ENCODE measurements at regions not wholly inside any gene's neighbourhood (a gene's known extent, or its start where the extent isn't known, plus 50 kb on each side); places are given as distances from the start of the nearest gene placed in this dataset.

DNA sequence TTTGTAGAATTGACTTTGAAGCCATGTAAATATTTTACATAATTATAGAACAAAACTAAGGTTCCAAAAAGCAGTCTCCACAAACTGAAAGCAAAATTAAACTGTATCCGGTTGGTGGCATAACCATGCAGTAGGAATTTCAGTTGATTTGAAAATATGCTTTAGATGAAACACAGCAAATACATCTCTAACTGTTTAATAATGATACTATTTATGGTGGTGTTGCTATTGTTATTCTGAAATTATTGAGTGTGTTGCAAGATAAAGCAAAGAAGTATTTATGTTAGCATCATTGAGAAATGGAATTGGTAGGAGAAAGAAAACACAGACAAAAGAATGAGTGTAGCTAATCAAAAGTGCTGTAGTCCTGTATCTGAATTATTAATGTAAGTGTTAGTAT is 73.8 kb upstream of the MTHFD1L start:
- no peaks in the 10 kb centered on the region for H4K20me1 ChIP-seq (ENCODE audit: insufficient read depth, low read length, poor library complexity, severe bottlenecking)
- no peaks in the 10 kb centered on the region for H3K9me2 ChIP-seq (replicated peaks; ENCODE audit: low read depth, low read length)
- no peak overlapping the region for H3K4me2 ChIP-seq (ENCODE audit: low read depth, low read length, poor library complexity, severe bottlenecking)
- H3K36me3 ChIP-seq (ENCODE audit: insufficient read depth, low read length): peaks cover 57% of the 10 kb centered on the region; the same call in 1 of the 2 replicates
- no peak for TF ChIP-seq EZH2phosphoT487 (IDR thresholded peaks at IDR 0.05; ENCODE audit: borderline replicate concordance)
- TF ChIP-seq, protein P1, sequence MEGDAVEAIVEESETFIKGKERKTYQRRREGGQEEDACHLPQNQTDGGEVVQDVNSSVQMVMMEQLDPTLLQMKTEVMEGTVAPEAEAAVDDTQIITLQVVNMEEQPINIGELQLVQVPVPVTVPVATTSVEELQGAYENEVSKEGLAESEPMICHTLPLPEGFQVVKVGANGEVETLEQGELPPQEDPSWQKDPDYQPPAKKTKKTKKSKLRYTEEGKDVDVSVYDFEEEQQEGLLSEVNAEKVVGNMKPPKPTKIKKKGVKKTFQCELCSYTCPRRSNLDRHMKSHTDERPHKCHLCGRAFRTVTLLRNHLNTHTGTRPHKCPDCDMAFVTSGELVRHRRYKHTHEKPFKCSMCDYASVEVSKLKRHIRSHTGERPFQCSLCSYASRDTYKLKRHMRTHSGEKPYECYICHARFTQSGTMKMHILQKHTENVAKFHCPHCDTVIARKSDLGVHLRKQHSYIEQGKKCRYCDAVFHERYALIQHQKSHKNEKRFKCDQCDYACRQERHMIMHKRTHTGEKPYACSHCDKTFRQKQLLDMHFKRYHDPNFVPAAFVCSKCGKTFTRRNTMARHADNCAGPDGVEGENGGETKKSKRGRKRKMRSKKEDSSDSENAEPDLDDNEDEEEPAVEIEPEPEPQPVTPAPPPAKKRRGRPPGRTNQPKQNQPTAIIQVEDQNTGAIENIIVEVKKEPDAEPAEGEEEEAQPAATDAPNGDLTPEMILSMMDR (conservative IDR thresholded peaks at IDR 0.05; ENCODE audit: low read length): no peak
- H3K27me3 ChIP-seq (ENCODE audit: insufficient read depth, low read length, poor library complexity, severe bottlenecking): no peaks in the 10 kb centered on the region
- H3K4me1 ChIP-seq (ENCODE audit: insufficient read depth, low read length, poor library complexity, severe bottlenecking): no peaks in the 10 kb centered on the region
- H2AFZ ChIP-seq (ENCODE audit: low read length): no peak overlapping the region
- no peaks in the 10 kb centered on the region for H3K9me3 ChIP-seq (ENCODE audit: insufficient read depth, low read depth, low read length)
- H3F3A ChIP-seq (ENCODE audit: low read depth): no peaks in the 10 kb centered on the region
- H3K79me2 ChIP-seq (ENCODE audit: insufficient read depth, low read length): no peaks in the 10 kb centered on the region
- H3K4me3 ChIP-seq (ENCODE audit: low read length, poor library complexity, severe bottlenecking): no peak overlapping the region
- no peak overlapping the region for H3K9ac ChIP-seq (ENCODE audit: low read depth, low read length, poor library complexity, severe bottlenecking)

DNA sequence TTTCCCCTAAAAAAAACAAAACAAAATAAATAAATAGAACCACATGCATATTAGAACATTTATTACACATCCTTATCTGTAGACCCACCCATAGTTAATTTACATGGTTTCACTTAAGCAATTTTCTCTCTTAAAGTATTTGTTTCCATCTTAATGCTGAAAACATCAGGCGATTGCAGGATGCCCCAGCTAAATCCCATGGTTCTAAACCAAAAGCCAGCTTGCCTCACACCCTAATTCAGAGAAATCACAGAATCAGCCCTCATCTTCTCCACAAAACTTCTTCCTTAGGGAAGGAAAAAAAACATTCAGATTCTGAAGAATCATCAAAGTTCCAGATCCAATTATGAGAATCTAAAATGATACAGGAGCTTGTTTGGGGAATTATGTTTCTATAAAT is 67.6 kb upstream of the MTHFD1L start:
- H3K9me2 ChIP-seq (replicated peaks; ENCODE audit: low read depth, low read length): no peaks in the 10 kb centered on the region
- H2AFZ ChIP-seq (ENCODE audit: low read length): no peak overlapping the region
- peaks cover 70% of the 10 kb centered on the region for H3K36me3 ChIP-seq (ENCODE audit: insufficient read depth, low read length)
- no peak overlapping the region for H3K4me3 ChIP-seq (ENCODE audit: low read length, poor library complexity, severe bottlenecking)
- no peaks in the 10 kb centered on the region for H3K4me1 ChIP-seq (ENCODE audit: insufficient read depth, low read length, poor library complexity, severe bottlenecking)
- no peaks in the 10 kb centered on the region for H3K27me3 ChIP-seq (ENCODE audit: insufficient read depth, low read length, poor library complexity, severe bottlenecking)
- no peak overlapping the region for H3K9ac ChIP-seq (ENCODE audit: low read depth, low read length, poor library complexity, severe bottlenecking)
- H4K20me1 ChIP-seq (ENCODE audit: insufficient read depth, low read length, poor library complexity, severe bottlenecking): no peaks in the 10 kb centered on the region
- no peaks in the 10 kb centered on the region for H3F3A ChIP-seq (ENCODE audit: low read depth)
- H3K4me2 ChIP-seq (ENCODE audit: low read depth, low read length, poor library complexity, severe bottlenecking): no peak overlapping the region
- H3K79me2 ChIP-seq (ENCODE audit: insufficient read depth, low read length): no peaks in the 10 kb centered on the region
- no peaks in the 10 kb centered on the region for H3K9me3 ChIP-seq (ENCODE audit: insufficient read depth, low read depth, low read length)
- TF ChIP-seq EZH2phosphoT487 (IDR thresholded peaks at IDR 0.05; ENCODE audit: borderline replicate concordance): no peak
- TF ChIP-seq, protein P1 (conservative IDR thresholded peaks at IDR 0.05; ENCODE audit: low read length): no peak

DNA sequence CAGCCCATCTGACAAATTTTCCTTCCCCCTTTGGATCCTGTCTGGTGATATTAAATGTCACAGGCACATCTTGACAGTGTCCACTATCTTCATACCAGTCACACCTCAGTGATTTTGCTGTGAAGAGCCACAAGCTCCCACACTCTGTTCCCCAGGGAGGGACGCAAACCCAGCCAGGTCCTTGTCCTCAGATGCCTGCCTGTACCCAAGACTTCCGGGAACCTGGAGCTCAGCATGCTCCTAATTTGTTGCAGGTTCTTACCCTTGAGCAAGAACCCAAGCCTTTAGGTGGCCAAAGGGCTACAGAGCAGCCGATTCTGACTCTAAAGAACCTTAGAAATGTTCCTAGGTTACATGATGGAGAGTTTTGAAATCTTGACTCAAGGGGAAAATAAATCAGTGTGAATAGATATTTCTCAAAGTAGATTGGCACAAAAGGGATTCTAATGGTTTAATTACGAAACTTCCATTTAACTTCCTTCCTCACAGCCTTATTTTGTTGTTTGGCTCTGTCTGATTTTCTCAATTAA is 66.2 kb upstream of the MTHFD1L start:
- Histone ChIP-seq H3K9me3 (ENCODE audit: insufficient read depth, low read depth, low read length) (no peaks in the 10 kb centered on the region), H3F3A (ENCODE audit: low read depth) (no peaks in the 10 kb centered on the region), H3K4me2 (ENCODE audit: low read depth, low read length, poor library complexity, severe bottlenecking) (no peak overlapping the region), H3K9ac (ENCODE audit: low read depth, low read length, poor library complexity, severe bottlenecking) (no peak overlapping the region), H3K36me3 (ENCODE audit: insufficient read depth, low read length) (peaks cover 74% of the 10 kb centered on the region), H4K20me1 (ENCODE audit: insufficient read depth, low read length, poor library complexity, severe bottlenecking) (no peaks in the 10 kb centered on the region), H3K9me2 (replicated peaks; ENCODE audit: low read depth, low read length) (no peaks in the 10 kb centered on the region), H3K4me1 (ENCODE audit: insufficient read depth, low read length, poor library complexity, severe bottlenecking) (no peaks in the 10 kb centered on the region), H3K4me3 (ENCODE audit: low read length, poor library complexity, severe bottlenecking) (no peak overlapping the region), H3K27me3 (ENCODE audit: insufficient read depth, low read length, poor library complexity, severe bottlenecking) (no peaks in the 10 kb centered on the region), H2AFZ (ENCODE audit: low read length) (no peak overlapping the region), H3K79me2 (ENCODE audit: insufficient read depth, low read length) (no peaks in the 10 kb centered on the region)
- TF ChIP-seq, protein P1 (conservative IDR thresholded peaks at IDR 0.05; ENCODE audit: low read length): no peak
- TF ChIP-seq EZH2phosphoT487 (IDR thresholded peaks at IDR 0.05; ENCODE audit: borderline replicate concordance): no peak

All from Loucy (cell line).